D721Med (cell line): ENCODE measurements at regions not wholly inside any gene's neighbourhood (a gene's known extent, or its start where the extent isn't known, plus 50 kb on each side); places are given as distances from the start of the nearest gene placed in this dataset.

ENCODE experiments used
- DNase-seq: peaks from one replicate; pipeline ENCODE4 v3.0.0; 2011; ENCODE audit warnings: low spot score; ENCODE audit not compliant: insufficient read length
- FAIRE-seq: peaks from 2 replicates; lab custom pipeline; 2011; peaks lifted over from hg19 to GRCh38; lab: Jason Lieb, UNC
- CTCF ChIP-seq: IDR thresholded peaks from 2 replicates; pipeline ENCODE4 v1.5.1; 2012; ENCODE audit warnings: mild to moderate bottlenecking, control low read depth; ENCODE audit not compliant: insufficient read depth; ENCODE audit errors: missing control alignments

GRCh38 chr2:215627771-215628170 lies 191.9 kb upstream of the FN1 start:
- FAIRE-seq: no peak
- no peak for DNase-seq
- no peak for TF ChIP-seq CTCF

- DNase-seq (no peak), FAIRE-seq (no peak)
- TF ChIP-seq CTCF: no peak
Observed at GRCh38 chr2:215626812-215627281, 191.0 kb upstream of the FN1 start.

DNA sequence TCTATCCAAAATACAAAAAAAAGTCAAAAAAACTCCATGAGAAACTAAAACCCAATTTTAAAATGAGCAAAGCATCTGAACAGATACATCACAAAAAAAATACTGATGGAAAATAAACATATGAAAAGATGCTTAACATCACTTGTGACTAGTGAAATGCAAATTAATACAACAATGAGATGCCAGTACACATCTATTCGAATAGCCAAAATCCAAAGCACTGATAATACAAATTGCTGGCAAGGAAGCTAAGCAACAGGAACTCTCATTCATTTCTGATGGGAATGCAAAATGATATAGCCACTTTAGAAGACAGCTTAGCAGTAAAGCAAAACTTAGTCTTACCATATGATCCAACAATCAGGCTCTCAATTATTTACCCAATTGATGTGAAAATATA lies 190.2 kb upstream of the FN1 start:
- TF ChIP-seq CTCF: no peak
- DNase-seq (no peak), FAIRE-seq (no peak)

DNA sequence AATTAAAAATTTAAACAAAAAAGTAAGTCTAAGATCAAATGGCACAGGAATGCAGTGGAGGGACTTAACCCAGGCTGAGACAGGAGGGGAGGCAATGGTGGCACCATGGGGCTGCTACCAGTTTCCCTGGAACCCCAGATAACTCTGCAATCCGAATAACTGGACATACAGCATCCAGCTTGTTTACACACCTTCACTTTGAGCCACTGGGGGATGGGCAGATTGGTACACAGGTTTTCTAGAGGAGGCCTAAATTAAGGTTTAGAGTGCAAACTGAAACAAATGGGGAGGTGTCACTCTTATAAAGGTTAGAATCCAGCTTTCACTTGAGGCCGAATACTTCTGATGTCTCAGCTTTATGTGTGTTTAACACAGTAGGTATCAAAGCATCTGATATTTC lies 189.3 kb upstream of the FN1 start:
- no peak for DNase-seq
- no peak for FAIRE-seq
- no peak for TF ChIP-seq CTCF

- TF ChIP-seq CTCF: no peak
- FAIRE-seq (no peak), DNase-seq (no peak)
Observed at GRCh38 chr2:215624423-215624829, 188.6 kb upstream of the FN1 start.

DNA sequence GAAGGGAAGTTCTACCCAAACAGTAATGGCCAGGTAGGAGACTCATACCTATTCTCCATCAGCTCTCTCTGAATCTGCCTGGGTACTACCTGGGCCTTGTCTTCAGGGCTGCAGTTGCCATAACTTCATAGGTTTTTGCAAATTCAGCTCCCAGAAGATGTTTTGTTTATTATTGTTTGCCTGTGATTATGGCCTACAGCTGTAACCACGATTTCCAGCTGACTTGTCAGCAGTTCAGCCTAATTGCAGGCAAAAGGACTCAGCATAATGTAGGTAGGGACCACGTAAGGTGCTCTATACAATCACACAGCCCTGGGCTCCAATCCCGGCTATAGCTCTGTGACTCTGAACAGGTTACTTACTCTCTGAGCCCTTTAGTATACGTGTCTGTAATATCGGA lies 187.0 kb upstream of the FN1 start:
- no peak for TF ChIP-seq CTCF
- DNase-seq (no peak), FAIRE-seq (no peak)

DNA sequence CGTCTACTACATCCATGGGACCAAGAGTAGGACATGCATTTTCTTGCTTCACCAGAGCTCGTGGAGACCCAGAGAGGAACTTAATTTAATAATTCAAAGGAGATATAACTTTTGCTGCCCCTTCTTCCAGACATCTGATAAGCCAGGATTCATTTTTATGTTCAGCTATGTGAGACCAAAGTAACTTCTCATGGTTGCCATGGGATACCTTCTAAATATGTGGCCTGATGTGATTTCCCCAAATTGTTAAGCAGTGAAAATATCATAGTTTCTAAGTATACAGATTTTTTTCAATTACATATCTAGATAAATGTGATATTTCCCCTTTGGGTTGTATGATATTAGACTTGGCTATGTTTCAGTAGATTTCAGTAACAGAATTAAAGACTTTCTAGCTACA lies 185.5 kb upstream of the FN1 start:
- TF ChIP-seq CTCF: no peak
- FAIRE-seq: no peak
- no peak for DNase-seq
